GM23338 (cell line): ENCODE measurements at regions not wholly inside any gene's neighbourhood (a gene's known extent, or its start where the extent isn't known, plus 50 kb on each side); places are given as distances from the start of the nearest gene placed in this dataset.
"Not testable (repeated sequence)": the region's sequence is repeated elsewhere in the genome, so short reads cannot be mapped to it uniquely, and the experiment has no call there.

Experiments used
- ATAC-seq: fragments of 200-7000 bp; cut with Tn5 transposase; 3 replicates; pipeline ENCODE4 v1.9.1; 2020
- DNase-seq: peaks from one replicate; pipeline ENCODE4 v3.0.0-alpha.2; 2015; ENCODE audit warnings: low spot score
- H2AFZ ChIP-seq: fragments of 200-600 bp; sonication (generic); 2 replicates; pipeline ENCODE4 v1.8.0; 2016; ENCODE audit warnings: antibody characterized with exemption, mild to moderate bottlenecking, moderate library complexity
- H3F3A ChIP-seq: fragments of 200-600 bp; sonication (generic); replicated peaks from 2 replicates; pipeline ENCODE4 v1.8.0; 2017; ENCODE audit warnings: antibody characterized with exemption, mixed run types, low read depth
- H3K27ac ChIP-seq: fragments of 200-600 bp; sonication (generic); 2 replicates; pipeline ENCODE4 v1.6.1; 2016; ENCODE audit warnings: low read depth
- H3K27me3 ChIP-seq: fragments of 200-600 bp; sonication (generic); 2 replicates; pipeline ENCODE4 v1.8.0; 2016; ENCODE audit warnings: mild to moderate bottlenecking, mixed run types, moderate library complexity; ENCODE audit not compliant: insufficient read depth
- H3K36me3 ChIP-seq: fragments of 200-600 bp; sonication (generic); 2 replicates; pipeline ENCODE4 v1.8.0; 2016; ENCODE audit warnings: mild to moderate bottlenecking; ENCODE audit not compliant: insufficient read depth
- H3K4me1 ChIP-seq: fragments of 200-600 bp; sonication (generic); 2 replicates; pipeline ENCODE4 v1.8.0; 2016; ENCODE audit warnings: mild to moderate bottlenecking, moderate library complexity; ENCODE audit not compliant: insufficient read depth
- H3K4me2 ChIP-seq: fragments of 200-600 bp; sonication (generic); 2 replicates; pipeline ENCODE4 v1.7.1; 2017; ENCODE audit warnings: mixed run types
- H3K4me3 ChIP-seq: fragments of 200-600 bp; sonication (generic); 2 replicates; pipeline ENCODE4 v1.6.1; 2016; ENCODE audit warnings: mixed run types
- H3K79me2 ChIP-seq: fragments of 200-600 bp; sonication (generic); replicated peaks from 2 replicates; pipeline ENCODE4 v1.8.0; 2017; ENCODE audit warnings: mild to moderate bottlenecking; ENCODE audit not compliant: insufficient read depth
- H3K9me2 ChIP-seq: fragments of 200-600 bp; sonication (generic); 2 replicates; pipeline ENCODE4 v1.8.0; 2017; ENCODE audit not compliant: insufficient read depth
- H4K20me1 ChIP-seq: fragments of 200-600 bp; sonication (generic); replicated peaks from 2 replicates; pipeline ENCODE4 v1.8.0; 2017; ENCODE audit warnings: mild to moderate bottlenecking; ENCODE audit not compliant: insufficient read depth
- H3K27ac Mint-ChIP-seq: 2 replicates; pipeline ENCODE4 v1.8.0; 2020; ENCODE audit warnings: inconsistent platforms, mild to moderate bottlenecking, moderate library complexity, mixed read lengths
- H3K27me3 Mint-ChIP-seq: 3 replicates; pipeline ENCODE4 v1.8.0; 2022; ENCODE audit warnings: low read depth, mild to moderate bottlenecking, moderate library complexity, mixed read lengths, inconsistent platforms; ENCODE audit not compliant: insufficient read depth, poor library complexity
- H3K36me3 Mint-ChIP-seq: 3 replicates; pipeline ENCODE4 v1.8.0; 2021; ENCODE audit warnings: low read depth, mild to moderate bottlenecking, inconsistent platforms, moderate library complexity, mixed read lengths
- H3K4me1 Mint-ChIP-seq: 3 replicates; pipeline ENCODE4 v1.8.0; 2020; ENCODE audit warnings: mild to moderate bottlenecking, inconsistent platforms, mixed read lengths
- H3K4me3 Mint-ChIP-seq: 3 replicates; pipeline ENCODE4 v1.8.0; 2021; ENCODE audit warnings: moderate library complexity, mild to moderate bottlenecking, inconsistent platforms, mixed read lengths
- H3K9me3 Mint-ChIP-seq: 3 replicates; pipeline ENCODE4 v1.8.0; 2020; ENCODE audit warnings: moderate library complexity, mild to moderate bottlenecking, inconsistent platforms, mixed read lengths
- CTCF ChIP-seq, 2 experiments: fragments of 200-600 bp in 1 of 2; sonication (generic) in 1 of 2; conservative IDR thresholded peaks; 2 replicates each; pipeline versions ENCODE4 v1.5.1 to v1.6.1; 2016 to 2017; ENCODE audit warnings: antibody characterized with exemption in 2 of 2, low read depth in 2 of 2, mild to moderate bottlenecking in 2 of 2, moderate library complexity in 1 of 2
- JUNB ChIP-seq: IDR thresholded peaks from one replicate; pipeline ENCODE4 v1.6.1; 2016; ENCODE audit warnings: antibody characterized with exemption; ENCODE audit not compliant: unreplicated experiment
- NANOG ChIP-seq: IDR thresholded peaks from 2 replicates; pipeline ENCODE4 v1.6.1; 2016; ENCODE audit warnings: antibody characterized with exemption, borderline replicate concordance
- POLR2AphosphoS5 ChIP-seq: IDR thresholded peaks from 2 replicates; pipeline ENCODE4 v1.6.1; 2016; ENCODE audit warnings: antibody characterized with exemption, low read depth
- REST ChIP-seq: IDR thresholded peaks from one replicate; pipeline ENCODE4 v1.6.1; 2018; ENCODE audit warnings: antibody characterized with exemption; ENCODE audit not compliant: unreplicated experiment
- STAT1 ChIP-seq: IDR thresholded peaks from one replicate; pipeline ENCODE4 v1.6.1; 2016; ENCODE audit warnings: antibody characterized with exemption; ENCODE audit not compliant: unreplicated experiment
- ZNF331 ChIP-seq: fragments of 250-450 bp; sonication (Bioruptor Pico); IDR thresholded peaks from 2 replicates; pipeline ENCODE4 v1.5.0; 2020; ENCODE audit warnings: low read depth, mild to moderate bottlenecking, moderate library complexity
- TF ChIP-seq, protein P1 (sequence below): IDR thresholded peaks from 2 replicates; pipeline ENCODE4 v1.6.1; 2016; ENCODE audit warnings: antibody characterized with exemption

DNA sequence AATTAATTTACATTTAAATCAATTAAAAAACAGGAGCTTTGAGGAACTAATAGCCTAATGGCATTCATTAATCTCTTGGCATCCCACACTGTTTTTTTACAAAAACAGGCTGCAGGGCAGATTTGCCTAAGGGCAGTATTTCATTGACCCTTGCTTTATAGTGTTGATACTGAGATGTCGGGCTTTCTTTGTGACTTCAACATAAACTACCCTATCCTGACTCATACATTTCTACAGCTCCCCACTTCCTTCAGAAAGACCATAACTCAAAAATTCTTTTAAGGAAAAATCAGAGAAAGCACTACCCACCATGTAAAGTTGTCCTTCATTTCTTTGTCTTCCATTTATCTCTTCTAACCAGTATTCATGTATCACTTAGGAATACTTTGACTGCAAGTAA lies 92.2 kb upstream of the NT5E start (continued):
- TF ChIP-seq CTCF (conservative IDR thresholded peaks at IDR 0.05; ENCODE audit: low read depth in 2 of 2): no peak
- TF ChIP-seq, protein P1, sequence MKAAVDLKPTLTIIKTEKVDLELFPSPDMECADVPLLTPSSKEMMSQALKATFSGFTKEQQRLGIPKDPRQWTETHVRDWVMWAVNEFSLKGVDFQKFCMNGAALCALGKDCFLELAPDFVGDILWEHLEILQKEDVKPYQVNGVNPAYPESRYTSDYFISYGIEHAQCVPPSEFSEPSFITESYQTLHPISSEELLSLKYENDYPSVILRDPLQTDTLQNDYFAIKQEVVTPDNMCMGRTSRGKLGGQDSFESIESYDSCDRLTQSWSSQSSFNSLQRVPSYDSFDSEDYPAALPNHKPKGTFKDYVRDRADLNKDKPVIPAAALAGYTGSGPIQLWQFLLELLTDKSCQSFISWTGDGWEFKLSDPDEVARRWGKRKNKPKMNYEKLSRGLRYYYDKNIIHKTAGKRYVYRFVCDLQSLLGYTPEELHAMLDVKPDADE: no peak
- no peak for TF ChIP-seq ZNF331 (CRISPR knock-in tag)
- no peak for TF ChIP-seq STAT1
- no peak for TF ChIP-seq NANOG

GRCh38 chr6:85356743-85357142 lies 93.1 kb upstream of the NT5E start:
- H3K9me3 Mint-ChIP-seq, H3K27me3 Mint-ChIP-seq, H3K4me3 ChIP-seq, H3K27ac Mint-ChIP-seq, H4K20me1 ChIP-seq, DNase-seq, H3K4me1 Mint-ChIP-seq, H3K36me3 ChIP-seq, H3K4me1 ChIP-seq, H3K36me3 Mint-ChIP-seq, H3K4me2 ChIP-seq, H3K4me3 Mint-ChIP-seq, H3F3A ChIP-seq, H3K79me2 ChIP-seq, ATAC-seq, H3K27me3 ChIP-seq, H3K9me2 ChIP-seq, H2AFZ ChIP-seq, H3K27ac ChIP-seq: not testable (repeated sequence)

DNA sequence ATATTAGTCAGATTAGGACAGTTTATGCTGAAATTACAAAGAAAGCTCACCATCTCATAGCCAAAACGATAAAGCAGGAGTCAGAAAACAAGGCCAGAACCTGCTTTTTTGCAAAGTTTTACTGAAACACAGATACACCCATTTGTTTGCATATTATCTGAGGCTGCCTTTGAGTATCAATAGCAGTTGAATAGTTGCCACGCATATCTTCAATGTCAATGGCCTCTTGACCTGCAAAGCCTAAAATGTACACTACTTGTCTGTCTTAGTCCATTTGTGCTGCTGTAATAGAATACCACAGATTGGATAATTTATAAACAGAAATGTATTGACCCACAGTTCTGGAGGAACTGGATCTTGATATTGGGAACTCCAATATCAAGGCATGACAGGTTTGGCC lies 94.1 kb upstream of the NT5E start:
- DNase-seq (no peak), ATAC-seq (no peak)
- Histone ChIP-seq H2AFZ (no peak overlapping the region), H4K20me1 (no peaks in the 10 kb centered on the region), H3K4me1 (no peaks in the 10 kb centered on the region), H3K4me3 (no peak overlapping the region), H3K9me2 (no peaks in the 10 kb centered on the region), H3K36me3 (no peaks in the 10 kb centered on the region), H3K27me3 (no peaks in the 10 kb centered on the region), H3K27ac (no peak overlapping the region), H3K79me2 (no peaks in the 10 kb centered on the region), H3F3A (no peaks in the 10 kb centered on the region), H3K4me2 (no peak overlapping the region)
- Mint-ChIP-seq H3K4me3 (no peak overlapping the region), H3K4me1 (no peaks in the 10 kb centered on the region), H3K27me3 (peaks cover 3% of the 10 kb centered on the region), H3K36me3 (no peaks in the 10 kb centered on the region), H3K9me3 (no peaks in the 10 kb centered on the region), H3K27ac (no peak overlapping the region)
- TF ChIP-seq POLR2AphosphoS5 (no peak), ZNF331 (CRISPR knock-in tag) (no peak), REST (no peak), STAT1 (no peak), JUNB (no peak)
- TF ChIP-seq, protein P1: no peak
